GM21717 (cell line): ENCODE measurements at regions not wholly inside any gene's neighbourhood (a gene's known extent, or its start where the extent isn't known, plus 50 kb on each side); places are given as distances from the start of the nearest gene placed in this dataset.
"Not testable (repeated sequence)": the region's sequence is repeated elsewhere in the genome, so short reads cannot be mapped to it uniquely, and the experiment has no call there.

ENCODE experiments used
- ATAC-seq: cut with Tn5 transposase; IDR thresholded peaks from one replicate; pipeline ENCODE4 v1.9.1; 2021; ENCODE audit warnings: mild to moderate bottlenecking, moderate library complexity; ENCODE audit not compliant: unreplicated experiment

DNA sequence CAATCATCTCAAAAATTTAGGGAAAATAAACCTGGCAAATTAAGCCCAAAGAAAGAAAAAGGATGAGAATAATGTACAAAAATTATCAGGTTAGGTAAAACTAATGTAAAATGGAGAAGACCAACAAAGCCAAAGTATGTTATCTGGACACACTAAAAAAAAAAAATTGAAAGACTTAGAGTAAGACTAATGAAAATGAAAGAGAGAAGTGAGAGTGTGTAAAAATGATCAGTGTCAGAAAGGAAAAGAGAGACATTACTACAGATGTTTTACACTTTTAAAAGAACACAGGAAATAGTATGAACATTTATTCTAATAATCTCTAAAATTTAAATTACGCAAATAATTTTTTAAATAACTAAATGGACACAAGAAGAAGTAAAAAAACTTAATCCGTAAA, 573.3 kb upstream of the NR2F2 start:
- no peak for ATAC-seq

DNA sequence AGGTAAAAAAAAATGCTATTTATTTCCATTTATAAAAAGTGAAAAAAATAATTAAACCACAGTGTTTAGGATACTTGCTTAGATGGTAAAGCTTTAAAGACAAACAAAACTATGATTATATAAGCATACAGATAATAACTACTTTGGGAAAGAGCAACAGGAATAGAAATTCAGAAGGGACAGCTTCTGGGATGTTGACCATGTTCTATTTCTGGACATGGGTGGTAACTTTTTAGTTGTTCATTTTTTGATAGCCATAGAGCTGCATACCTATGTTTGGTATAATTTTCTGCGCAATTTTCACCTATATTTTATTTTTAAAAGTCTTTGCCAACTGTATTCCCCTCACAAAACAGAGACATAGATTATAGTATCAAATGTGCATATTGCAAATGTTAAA, 572.0 kb upstream of the NR2F2 start:
- ATAC-seq = no peak

GRCh38 chr15:95758851-95759250, 571.6 kb upstream of the NR2F2 start:
- ATAC-seq = no peak

GRCh38 chr15:95760508-95760907, 570.0 kb upstream of the NR2F2 start:
- ATAC-seq = no peak

DNA sequence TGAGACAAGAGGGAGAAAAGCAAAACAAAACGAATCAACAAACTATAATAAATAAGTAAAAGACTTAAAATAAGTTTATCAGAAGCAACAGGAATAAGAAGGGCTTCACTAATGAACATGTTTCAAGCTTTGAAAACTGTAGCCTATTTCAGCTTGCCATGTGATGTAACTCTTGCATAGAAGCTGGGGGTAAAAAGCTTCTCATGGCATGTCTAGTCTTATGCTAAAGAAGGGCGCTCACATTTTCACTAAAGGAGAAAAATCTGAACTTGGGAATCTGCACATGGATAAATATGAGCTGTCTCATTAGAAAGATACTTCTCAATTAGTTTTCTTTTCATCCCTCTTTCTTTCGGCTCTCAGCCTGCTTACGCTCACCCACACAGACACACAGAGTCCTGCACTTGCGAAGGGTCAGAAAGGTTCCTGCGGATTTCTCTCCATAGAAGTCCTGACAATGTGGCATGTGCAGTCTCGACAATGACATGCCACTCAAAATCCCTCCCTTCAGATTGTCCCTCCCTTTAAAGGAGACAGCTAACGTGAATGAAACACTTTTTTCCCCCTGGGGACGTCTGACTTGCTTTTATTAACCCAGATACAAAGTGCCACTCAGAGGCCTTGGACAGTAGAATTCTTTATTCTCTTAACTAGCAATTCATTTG, 568.9 kb upstream of the NR2F2 start:
- ATAC-seq = no peak

DNA sequence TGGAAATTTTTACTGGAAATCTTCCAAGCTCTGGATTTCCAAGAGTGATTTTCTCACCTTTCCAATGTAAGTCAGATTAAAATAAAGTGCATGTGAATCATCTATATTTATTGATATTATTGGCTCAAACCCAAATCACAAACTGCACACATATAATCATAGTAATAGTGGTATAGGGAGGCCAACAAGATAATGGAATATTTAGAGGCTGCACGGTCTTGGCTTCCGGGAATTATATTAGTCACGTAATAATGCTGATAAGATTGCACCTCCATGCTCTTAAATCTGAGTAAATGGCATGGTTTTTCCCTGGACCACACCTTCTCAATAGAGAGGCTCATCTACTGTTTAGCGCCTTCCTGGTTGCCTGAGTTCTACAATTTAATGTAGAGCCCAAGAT, 567.1 kb upstream of the NR2F2 start:
- ATAC-seq = no peak

DNA sequence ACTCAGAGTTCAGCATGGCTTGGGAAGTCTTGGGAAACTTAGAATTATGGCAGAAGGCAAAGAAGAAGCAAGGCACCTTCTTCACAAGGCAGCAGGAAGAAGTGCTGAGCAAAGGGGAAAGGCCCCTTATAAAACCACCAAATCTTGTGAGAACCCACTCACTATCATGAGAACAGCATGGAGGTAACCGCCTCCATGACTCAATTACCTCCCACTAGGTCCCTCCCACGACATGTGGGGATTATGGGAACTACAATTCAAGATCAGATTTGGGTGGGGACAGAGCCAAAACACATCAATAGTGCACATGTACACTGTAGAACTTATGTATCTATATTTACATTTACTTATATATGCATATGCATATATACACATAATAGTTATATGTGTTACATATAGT, 565.3 kb upstream of the NR2F2 start:
- no peak for ATAC-seq

DNA sequence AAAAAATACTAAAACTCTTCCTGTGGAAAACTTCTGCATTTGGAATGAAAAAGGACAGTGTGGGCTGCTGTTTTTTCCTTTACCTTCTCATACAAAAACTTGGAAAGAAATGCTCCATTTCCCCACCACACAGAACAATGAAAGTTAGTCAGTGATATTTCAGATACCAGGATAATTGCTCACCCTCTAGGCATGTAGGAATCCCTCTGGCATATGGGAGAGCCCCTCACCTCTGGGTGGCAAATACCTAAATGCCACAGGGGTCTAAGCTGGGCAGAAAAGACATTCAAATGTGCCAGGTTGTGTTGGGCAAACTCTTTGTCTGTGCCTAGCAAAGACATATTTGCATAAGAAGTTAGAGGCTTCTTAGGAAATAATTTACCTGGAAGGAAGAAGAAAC, 560.3 kb upstream of the NR2F2 start:
- ATAC-seq = no peak

GRCh38 chr15:95772982-95773381, 557.5 kb upstream of the NR2F2 start:
- no peak for ATAC-seq

DNA sequence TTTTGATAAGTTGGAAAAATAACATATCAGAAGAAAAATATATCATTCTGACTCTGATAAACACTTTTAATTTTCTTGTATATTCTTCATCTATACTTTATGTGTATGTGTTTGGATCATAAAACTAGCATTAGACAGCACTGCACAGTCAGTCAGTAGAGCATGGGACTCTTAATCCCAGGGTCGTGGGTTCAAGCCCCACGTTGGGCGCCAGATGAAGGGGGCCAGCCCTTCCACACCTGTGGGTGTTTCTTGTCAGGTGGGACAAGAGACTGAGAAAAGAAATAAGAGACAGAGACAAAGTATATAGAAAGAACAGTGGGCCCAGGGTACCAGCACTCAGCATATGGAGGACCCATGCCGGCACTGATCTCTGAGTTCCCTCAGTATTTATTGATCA, 546.0 kb upstream of the NR2F2 start:
- no peak for ATAC-seq

DNA sequence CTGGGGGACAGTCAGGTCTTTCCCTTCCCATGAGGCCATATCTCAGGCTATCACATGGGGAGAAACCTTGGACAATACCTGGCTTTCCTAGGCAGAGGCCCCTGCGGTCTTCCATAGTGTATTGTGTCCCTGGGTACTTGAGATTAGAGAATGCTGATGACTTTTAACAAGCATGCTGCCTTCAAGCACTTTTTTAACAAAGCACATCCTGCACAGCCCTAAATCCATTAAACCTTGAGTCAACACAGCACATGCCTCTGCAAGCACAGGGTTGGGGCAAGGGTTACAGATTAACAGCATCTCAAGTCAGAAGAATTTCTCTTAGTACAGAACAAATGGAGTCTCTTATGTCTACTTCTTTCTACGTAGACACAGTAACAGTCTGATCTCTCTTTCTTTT, 545.2 kb upstream of the NR2F2 start:
- not testable (repeated sequence) for ATAC-seq

- ATAC-seq = no peak
These were observed 537.3 kb upstream of the NR2F2 start for GRCh38 chr15:95793231-95793630.

- no peak for ATAC-seq
These were observed 535.1 kb upstream of the NR2F2 start for GRCh38 chr15:95795386-95795785.

- no peak for ATAC-seq
These were observed 531.0 kb upstream of the NR2F2 start for GRCh38 chr15:95799286-95800200.

GRCh38 chr15:95804484-95804883, 526.0 kb upstream of the NR2F2 start:
- no peak for ATAC-seq

GRCh38 chr15:95812491-95812890, 518.0 kb upstream of the NR2F2 start:
- ATAC-seq = no peak

- ATAC-seq = no peak
These were observed 515.6 kb upstream of the NR2F2 start for GRCh38 chr15:95814908-95815307.

DNA sequence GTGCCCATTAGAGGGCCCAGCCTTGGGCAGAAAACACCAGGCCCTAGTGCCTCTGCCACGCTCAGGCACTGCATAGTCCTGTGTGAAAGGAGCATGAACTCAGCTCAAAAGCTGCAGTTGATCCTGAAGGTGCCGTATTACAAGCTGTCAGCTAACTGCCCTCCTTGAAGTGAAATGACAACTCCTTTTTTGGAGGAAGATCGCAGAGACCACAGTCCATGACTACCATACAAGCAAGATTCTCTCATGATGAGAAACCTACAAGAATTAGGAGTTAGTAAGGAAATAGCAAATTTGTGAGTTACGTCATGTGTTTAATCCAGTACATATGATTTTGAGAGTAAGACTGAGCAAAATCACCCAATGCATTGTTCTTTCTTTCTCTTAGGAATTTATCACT, 513.9 kb upstream of the NR2F2 start:
- no peak for ATAC-seq

DNA sequence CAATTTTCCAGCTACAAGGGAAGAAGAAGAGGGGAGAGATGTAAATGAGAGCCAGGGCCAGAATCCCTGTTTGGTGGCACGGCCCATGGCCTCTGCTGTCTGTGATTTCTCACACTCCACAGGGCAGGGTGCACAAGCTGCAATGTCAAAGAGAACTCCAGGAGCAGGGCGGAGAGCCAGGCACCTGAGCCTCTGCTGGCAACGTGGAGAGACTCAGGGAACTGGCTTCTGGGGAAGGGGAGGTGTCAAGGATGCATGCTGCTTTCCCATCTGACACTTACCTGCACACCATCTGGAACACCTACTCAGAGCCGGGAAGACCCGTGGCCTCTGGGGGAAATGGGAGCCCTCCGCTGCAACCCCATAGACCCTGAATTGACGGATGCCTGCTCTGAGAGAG, 507.5 kb upstream of the NR2F2 start:
- ATAC-seq = no peak

DNA sequence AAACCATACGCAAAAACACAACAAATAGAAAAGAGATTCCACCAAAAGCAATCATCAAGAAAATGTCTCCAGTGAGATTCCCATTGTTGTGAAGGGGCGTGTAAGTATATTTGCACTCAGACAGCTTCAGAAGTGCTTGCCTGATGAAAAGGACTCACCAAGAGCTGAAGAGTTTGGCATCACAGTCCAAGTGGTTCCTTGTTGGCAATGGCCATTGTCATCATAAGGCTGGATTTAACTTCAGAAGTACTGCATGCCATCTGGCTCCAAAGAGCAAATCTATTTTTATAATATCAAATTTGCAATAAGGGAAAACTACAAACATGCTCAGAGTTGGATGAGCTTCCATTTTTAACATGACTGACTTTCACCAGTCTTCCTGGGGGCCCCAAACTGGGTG, 505.3 kb upstream of the NR2F2 start:
- ATAC-seq = no peak

GRCh38 chr15:95825671-95826411, 504.7 kb upstream of the NR2F2 start:
- no peak for ATAC-seq
